ENCODE measurements at regions not wholly inside any gene's neighbourhood (a gene's known extent, or its start where the extent isn't known, plus 50 kb on each side); places are given as distances from the start of the nearest gene placed in this dataset.

GRCh38 chr15:96075895-96076294 lies 254.6 kb upstream of the NR2F2 start (continued):
- no peak for TF ChIP-seq ZSCAN18 (CRISPR knock-in tag; IDR thresholded peaks at IDR 0.05)
- TF ChIP-seq NR2C2 (CRISPR knock-in tag; IDR thresholded peaks at IDR 0.05) = no peak
- TF ChIP-seq GABPB1 (CRISPR knock-in tag; IDR thresholded peaks at IDR 0.05) = no peak

- DNase-seq (ENCODE audit: low spot score) = no peak
- Mint-ChIP-seq H3K27ac (no peak overlapping the region), H3K27me3 (ENCODE audit: low read depth) (peaks cover 35% of the 10 kb centered on the region), H3K4me1 (no peaks in the 10 kb centered on the region), H3K36me3 (no peaks in the 10 kb centered on the region), H3K4me3 (no peak overlapping the region), H3K9me3 (no peaks in the 10 kb centered on the region)
- ChIA-PET CTCF (no interaction called here), POLR2A (no interaction called here)
- no peak for ATAC-seq
- TF ChIP-seq HMGA2 (CRISPR knock-in tag; IDR thresholded peaks at IDR 0.05) = no peak
- TF ChIP-seq TP53 (CRISPR knock-in tag; IDR thresholded peaks at IDR 0.05) = no peak
- TF ChIP-seq TEAD1 (CRISPR knock-in tag; IDR thresholded peaks at IDR 0.05) = no peak
- no peak for TF ChIP-seq TEAD4 (CRISPR knock-in tag; IDR thresholded peaks at IDR 0.05)
- no peak for TF ChIP-seq ZNF121 (CRISPR knock-in tag; IDR thresholded peaks at IDR 0.05)
- TF ChIP-seq ZNF263 (CRISPR knock-in tag; IDR thresholded peaks at IDR 0.05; ENCODE audit: low read depth) = no peak
Observed at GRCh38 chr15:96076350-96076749, 254.2 kb upstream of the NR2F2 start.

GRCh38 chr15:96079041-96079440 lies 251.5 kb upstream of the NR2F2 start:
- ChIA-PET CTCF (no interaction called here), POLR2A (no interaction called here)
- no peak overlapping the region for H3K4me3 Mint-ChIP-seq
- ATAC-seq = no peak
- no peaks in the 10 kb centered on the region for H3K9me3 Mint-ChIP-seq
- no peak for DNase-seq (ENCODE audit: low spot score)
- H3K27ac Mint-ChIP-seq = no peak overlapping the region
- peaks cover 54% of the 10 kb centered on the region for H3K27me3 Mint-ChIP-seq (ENCODE audit: low read depth)
- no peaks in the 10 kb centered on the region for H3K4me1 Mint-ChIP-seq
- no peaks in the 10 kb centered on the region for H3K36me3 Mint-ChIP-seq
- TF ChIP-seq ZNF396 (CRISPR knock-in tag; IDR thresholded peaks at IDR 0.05; ENCODE audit: borderline replicate concordance) (no peak), JAZF1 (CRISPR knock-in tag; IDR thresholded peaks at IDR 0.05) (no peak), TCF7 (CRISPR knock-in tag; IDR thresholded peaks at IDR 0.05; ENCODE audit: low read depth) (no peak), NFATC4 (CRISPR knock-in tag; IDR thresholded peaks at IDR 0.05) (no peak), MLX (CRISPR knock-in tag; IDR thresholded peaks at IDR 0.05) (no peak), ZBTB43 (CRISPR knock-in tag; IDR thresholded peaks at IDR 0.05) (no peak), GRHL2 (CRISPR knock-in tag; IDR thresholded peaks at IDR 0.05; ENCODE audit: insufficient replicate concordance, severe bottlenecking) (no peak), USF1 (CRISPR knock-in tag; IDR thresholded peaks at IDR 0.05) (no peak), MAX (CRISPR knock-in tag; IDR thresholded peaks at IDR 0.05) (no peak), ATF3 (CRISPR knock-in tag; conservative IDR thresholded peaks at IDR 0.05) (no peak), ATF2 (CRISPR knock-in tag; IDR thresholded peaks at IDR 0.05; ENCODE audit: borderline replicate concordance, low read depth) (no peak), HMGA2 (CRISPR knock-in tag; IDR thresholded peaks at IDR 0.05) (no peak), NR1H2 (CRISPR knock-in tag; IDR thresholded peaks at IDR 0.05) (no peak), PRDM15 (CRISPR knock-in tag; IDR thresholded peaks at IDR 0.05) (no peak), E2F5 (CRISPR knock-in tag; IDR thresholded peaks at IDR 0.05) (no peak), ETV6 (CRISPR knock-in tag; IDR thresholded peaks at IDR 0.05) (no peak), ELF4 (CRISPR knock-in tag; IDR thresholded peaks at IDR 0.05; ENCODE audit: low read depth) (no peak)
